GM12891 (cell line): ENCODE measurements at regions not wholly inside any gene's neighbourhood (a gene's known extent, or its start where the extent isn't known, plus 50 kb on each side); places are given as distances from the start of the nearest gene placed in this dataset.

ENCODE experiments used
- PAX5 ChIP-seq: IDR thresholded peaks from 2 replicates; pipeline ENCODE4 v1.6.1; 2011; ENCODE audit warnings: low read length, moderate library complexity, mild to moderate bottlenecking; ENCODE audit not compliant: insufficient read depth, severe bottlenecking
- POLR2A ChIP-seq: IDR thresholded peaks from 2 replicates; pipeline ENCODE4 v1.6.1; 2011; ENCODE audit warnings: low read depth, low read length, control low read depth
- POLR2AphosphoS5 ChIP-seq: IDR thresholded peaks from 2 replicates; pipeline ENCODE4 v1.6.1; 2011; ENCODE audit warnings: low read depth, low read length, control low read depth
- POU2F2 ChIP-seq: IDR thresholded peaks from 2 replicates; pipeline ENCODE4 v1.6.1; 2011; ENCODE audit warnings: low read depth, mild to moderate bottlenecking, control low read depth, low read length, moderate library complexity
- SPI1 ChIP-seq: IDR thresholded peaks from 2 replicates; pipeline ENCODE4 v1.6.1; 2011; ENCODE audit warnings: low read depth, low read length, control low read depth
- TAF1 ChIP-seq: IDR thresholded peaks from 2 replicates; pipeline ENCODE4 v1.6.1; 2011; ENCODE audit warnings: low read depth, low read length, control low read depth

- TF ChIP-seq POLR2A (no peak), POLR2AphosphoS5 (no peak), TAF1 (no peak), POU2F2 (no peak), PAX5 (no peak), SPI1 (no peak)
Observed at GRCh38 chr6:155747491-155747890, 291.9 kb upstream of the NOX3 start.
